GM18873 (cell line): ENCODE measurements at regions not wholly inside any gene's neighbourhood (a gene's known extent, or its start where the extent isn't known, plus 50 kb on each side); places are given as distances from the start of the nearest gene placed in this dataset.

Experiments
- ATAC-seq: cut with Tn5 transposase; IDR thresholded peaks from one replicate; pipeline ENCODE4 v1.9.1; 2021; ENCODE audit warnings: mild to moderate bottlenecking, moderate library complexity, moderate number of reproducible peaks; ENCODE audit not compliant: unreplicated experiment, low FRiP score

- ATAC-seq = no peak
Measured at GRCh38 chr1:232486006-232486405, 143.9 kb downstream of the SIPA1L2 start.

GRCh38 chr1:232484856-232485255 lies 145.1 kb downstream of the SIPA1L2 start:
- no peak for ATAC-seq

GRCh38 chr1:232483826-232484225 lies 146.1 kb downstream of the SIPA1L2 start:
- no peak for ATAC-seq

GRCh38 chr1:232481091-232481490 lies 148.8 kb downstream of the SIPA1L2 start:
- no peak for ATAC-seq

GRCh38 chr1:232477728-232478127 lies 152.2 kb downstream of the SIPA1L2 start:
- no peak for ATAC-seq

GRCh38 chr1:232476538-232476950 lies 153.4 kb downstream of the SIPA1L2 start:
- ATAC-seq = no peak

GRCh38 chr1:232474826-232475225 lies 155.1 kb downstream of the SIPA1L2 start:
- ATAC-seq = no peak

GRCh38 chr1:232473900-232474299 lies 156.0 kb downstream of the SIPA1L2 start:
- no peak for ATAC-seq

GRCh38 chr1:232473324-232473723 lies 156.6 kb downstream of the SIPA1L2 start:
- no peak for ATAC-seq

GRCh38 chr1:232472485-232473041 lies 157.4 kb downstream of the SIPA1L2 start:
- ATAC-seq = no peak

GRCh38 chr1:232471250-232471649 lies 158.7 kb downstream of the SIPA1L2 start:
- ATAC-seq = no peak

- ATAC-seq = no peak
Measured at GRCh38 chr1:232470711-232471110, 159.2 kb downstream of the SIPA1L2 start.

- no peak for ATAC-seq
Measured at GRCh38 chr1:232468249-232468648, 161.7 kb downstream of the SIPA1L2 start.

GRCh38 chr1:232467073-232467760 lies 162.7 kb downstream of the SIPA1L2 start:
- no peak for ATAC-seq

GRCh38 chr1:232464325-232464724 lies 165.6 kb downstream of the SIPA1L2 start:
- no peak for ATAC-seq

- ATAC-seq = no peak
Measured at GRCh38 chr1:232463225-232463624, 166.7 kb downstream of the SIPA1L2 start.

- ATAC-seq = no peak
Measured at GRCh38 chr1:232462213-232462612, 167.7 kb downstream of the SIPA1L2 start.

GRCh38 chr1:232459826-232460225 lies 170.1 kb downstream of the SIPA1L2 start:
- ATAC-seq = no peak

GRCh38 chr1:232459087-232459486 lies 170.8 kb downstream of the SIPA1L2 start:
- no peak for ATAC-seq

- ATAC-seq = no peak
Measured at GRCh38 chr1:232457595-232457994, 172.3 kb downstream of the SIPA1L2 start.

GRCh38 chr1:232456714-232457113 lies 173.2 kb downstream of the SIPA1L2 start:
- no peak for ATAC-seq

- no peak for ATAC-seq
Measured at GRCh38 chr1:232454227-232454886, 175.6 kb downstream of the SIPA1L2 start.
